MM.1S (cell line): ENCODE measurements at regions not wholly inside any gene's neighbourhood (a gene's known extent, or its start where the extent isn't known, plus 50 kb on each side); places are given as distances from the start of the nearest gene placed in this dataset.

Source experiments
- EZH2 ChIP-seq: fragments of 300-600 bp; sonication (generic); optimal IDR thresholded peaks from 2 replicates; pipeline ENCODE3; 2017; ENCODE audit warnings: low read depth, mild to moderate bottlenecking, antibody characterized with exemption, low read length, mixed read lengths
- TF ChIP-seq, protein P1 (sequence below): fragments of 300-600 bp; sonication (generic); IDR thresholded peaks from 2 replicates; pipeline ENCODE4 v1.5.1; 2016; ENCODE audit warnings: antibody characterized with exemption, low read length, mixed read lengths

DNA sequence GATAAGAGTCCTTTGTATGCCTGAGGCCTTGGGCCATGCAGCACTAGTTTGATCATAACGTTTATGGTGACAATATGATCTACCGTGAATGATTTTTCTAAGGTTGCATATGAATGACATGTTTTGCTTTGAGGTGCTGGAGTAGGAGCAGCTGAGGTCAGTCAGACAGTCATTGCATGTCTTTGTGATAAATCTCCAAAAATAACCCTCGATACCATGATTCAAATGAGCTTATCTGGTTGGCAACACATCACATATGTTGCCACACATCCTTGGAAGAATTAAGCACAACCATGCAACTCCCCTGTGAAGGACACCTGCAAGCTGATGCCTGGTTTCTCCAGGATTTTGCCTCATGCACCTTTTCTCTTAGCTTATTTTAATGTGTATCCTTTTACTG is 394.5 kb downstream of the LTN1 start:
- TF ChIP-seq, protein P1, sequence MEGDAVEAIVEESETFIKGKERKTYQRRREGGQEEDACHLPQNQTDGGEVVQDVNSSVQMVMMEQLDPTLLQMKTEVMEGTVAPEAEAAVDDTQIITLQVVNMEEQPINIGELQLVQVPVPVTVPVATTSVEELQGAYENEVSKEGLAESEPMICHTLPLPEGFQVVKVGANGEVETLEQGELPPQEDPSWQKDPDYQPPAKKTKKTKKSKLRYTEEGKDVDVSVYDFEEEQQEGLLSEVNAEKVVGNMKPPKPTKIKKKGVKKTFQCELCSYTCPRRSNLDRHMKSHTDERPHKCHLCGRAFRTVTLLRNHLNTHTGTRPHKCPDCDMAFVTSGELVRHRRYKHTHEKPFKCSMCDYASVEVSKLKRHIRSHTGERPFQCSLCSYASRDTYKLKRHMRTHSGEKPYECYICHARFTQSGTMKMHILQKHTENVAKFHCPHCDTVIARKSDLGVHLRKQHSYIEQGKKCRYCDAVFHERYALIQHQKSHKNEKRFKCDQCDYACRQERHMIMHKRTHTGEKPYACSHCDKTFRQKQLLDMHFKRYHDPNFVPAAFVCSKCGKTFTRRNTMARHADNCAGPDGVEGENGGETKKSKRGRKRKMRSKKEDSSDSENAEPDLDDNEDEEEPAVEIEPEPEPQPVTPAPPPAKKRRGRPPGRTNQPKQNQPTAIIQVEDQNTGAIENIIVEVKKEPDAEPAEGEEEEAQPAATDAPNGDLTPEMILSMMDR, result no peak
- TF ChIP-seq EZH2, result no peak
